ENCODE measurements at regions not wholly inside any gene's neighbourhood (a gene's known extent, or its start where the extent isn't known, plus 50 kb on each side); places are given as distances from the start of the nearest gene placed in this dataset.

DNA sequence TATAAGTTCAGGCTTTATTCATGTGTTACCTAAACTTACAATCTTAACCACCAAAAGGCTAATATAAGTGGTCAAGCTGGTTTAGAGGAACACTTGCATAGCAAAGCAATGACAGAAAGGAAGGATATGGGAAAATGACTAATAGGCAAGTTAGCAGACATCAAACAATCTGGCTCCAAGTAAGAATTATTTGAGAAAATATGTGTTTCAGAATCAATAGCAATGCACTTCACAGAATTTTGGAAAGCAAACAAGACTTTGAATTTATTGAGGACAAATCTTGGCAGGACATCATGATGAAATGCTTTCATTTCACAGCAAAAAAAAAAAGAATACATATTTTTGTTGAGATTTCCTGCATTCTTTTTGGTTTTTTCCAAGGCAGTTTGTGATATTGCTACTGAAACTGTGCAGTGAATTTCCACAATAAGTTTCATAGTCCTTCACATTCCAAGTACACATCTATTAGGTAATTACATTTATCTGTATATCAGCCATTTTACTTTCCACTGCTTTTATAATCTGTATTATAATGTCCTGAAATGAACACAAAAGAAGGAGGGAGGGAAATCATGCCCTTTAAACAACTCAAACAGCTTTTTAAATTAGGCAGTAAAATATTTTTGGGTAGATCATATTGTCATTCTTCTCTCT, 417.9 kb downstream of the NR2F1-AS1 start:
- peak; percentile 86 for DNase-seq (ENCODE audit: low read depth)

DNA sequence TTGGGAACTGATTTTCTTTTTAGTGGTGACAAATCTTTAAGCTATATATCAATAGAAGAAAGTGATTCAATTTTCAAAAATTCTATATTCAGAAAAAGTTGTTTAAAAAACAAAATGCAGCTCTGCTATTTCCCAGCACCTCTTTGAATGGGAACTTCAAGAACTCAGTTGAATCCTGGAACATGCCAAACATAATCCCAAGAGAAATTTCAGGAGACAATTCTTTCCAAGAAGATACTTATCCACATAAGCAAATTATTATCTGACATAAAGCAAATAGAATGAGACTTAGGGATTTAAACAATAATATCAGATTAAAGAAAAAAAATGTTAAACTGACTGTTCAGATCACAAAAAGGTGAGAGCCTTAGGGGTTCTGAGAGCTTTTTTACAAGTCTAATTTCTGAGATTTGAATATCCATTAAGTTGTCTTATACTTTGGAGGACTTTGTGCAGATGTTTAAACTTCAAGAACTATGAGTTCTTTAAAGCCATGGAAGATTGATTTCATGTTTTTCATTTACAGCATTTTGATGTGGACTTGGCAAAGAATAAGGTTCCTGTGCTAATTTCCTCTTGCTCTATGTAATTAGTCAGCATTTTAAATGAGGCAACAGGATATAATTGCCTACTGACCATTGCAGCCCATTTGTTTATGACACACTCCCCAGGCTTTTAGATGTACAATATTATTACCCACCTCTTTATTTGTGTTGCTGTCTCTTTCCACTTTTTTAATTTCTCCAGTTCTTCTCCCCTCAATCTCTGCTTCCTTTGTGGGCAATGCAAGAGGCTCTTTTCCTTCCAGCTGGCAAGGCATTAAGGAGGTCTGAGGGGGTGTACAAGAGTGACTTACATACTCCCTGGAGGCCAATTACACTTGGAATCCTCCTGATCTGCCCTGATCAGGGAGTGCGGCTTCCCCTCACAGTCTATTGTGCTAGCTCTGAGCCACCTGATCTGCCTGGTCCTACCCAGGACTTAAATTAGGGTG, 419.1 kb downstream of the NR2F1-AS1 start:
- no peak for DNase-seq (ENCODE audit: low read depth)

- DNase-seq (ENCODE audit: low read depth): peak; percentile 44
These were observed 422.2 kb downstream of the NR2F1-AS1 start for GRCh38 chr5:93158841-93159240.

DNA sequence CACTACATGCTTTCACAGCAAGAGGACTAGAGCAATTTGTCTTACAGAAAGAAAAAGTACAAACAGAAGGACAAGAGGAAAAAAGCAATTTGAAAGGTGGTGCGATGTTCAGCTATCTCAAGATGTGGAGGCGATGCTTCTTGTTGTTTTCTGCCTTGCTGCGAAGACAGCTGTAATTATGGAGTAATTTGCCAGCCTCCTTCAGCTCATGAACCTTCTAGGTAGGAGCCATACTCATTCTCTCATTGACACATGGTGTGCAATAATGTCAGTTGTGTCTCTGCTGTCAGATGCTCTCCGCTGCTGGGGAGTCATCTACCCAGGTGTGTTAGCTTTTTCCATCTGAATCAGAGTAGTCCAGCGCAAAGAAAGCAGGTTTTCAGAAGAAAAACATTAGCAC, 424.5 kb downstream of the NR2F1-AS1 start:
- DNase-seq (ENCODE audit: low read depth): no peak

DNA sequence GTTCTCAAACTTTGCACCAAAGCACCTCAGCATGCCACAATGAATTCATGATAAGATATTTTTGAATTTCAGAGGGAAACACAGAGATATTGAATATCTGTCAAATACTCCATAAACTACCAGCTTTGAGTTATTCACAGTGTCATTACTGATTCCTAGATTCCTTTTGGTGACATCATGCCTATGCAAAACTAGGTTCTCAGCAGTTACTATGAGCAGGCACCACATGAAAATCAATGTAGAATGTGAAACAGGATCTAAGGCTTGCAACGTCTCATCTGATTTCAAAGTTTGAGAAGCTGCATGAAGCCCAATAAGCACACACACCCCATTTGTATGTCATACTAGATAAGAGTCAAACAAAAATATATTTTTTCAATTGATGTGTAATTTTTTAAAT, 426.5 kb downstream of the NR2F1-AS1 start:
- DNase-seq (ENCODE audit: low read depth): no peak

DNA sequence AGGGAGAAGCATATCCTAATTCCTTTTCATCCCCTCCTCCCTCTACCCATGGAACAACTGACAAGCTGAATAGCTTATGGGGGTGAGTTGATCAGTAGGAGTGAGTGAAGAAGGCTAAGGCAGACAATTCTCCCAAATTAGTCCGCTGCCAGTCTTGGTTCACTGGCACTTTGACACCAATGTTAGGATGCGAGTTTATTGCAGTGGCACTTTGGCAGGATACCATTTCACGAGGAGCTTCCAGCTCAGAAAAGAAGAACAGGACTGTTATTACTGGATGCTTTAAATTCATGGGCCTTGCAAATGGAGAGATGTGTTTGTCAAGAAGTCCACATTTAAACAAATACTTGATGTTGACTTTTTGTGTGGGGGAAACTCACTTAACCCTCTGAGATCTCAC, 427.6 kb downstream of the NR2F1-AS1 start:
- no peak for DNase-seq (ENCODE audit: low read depth)

DNA sequence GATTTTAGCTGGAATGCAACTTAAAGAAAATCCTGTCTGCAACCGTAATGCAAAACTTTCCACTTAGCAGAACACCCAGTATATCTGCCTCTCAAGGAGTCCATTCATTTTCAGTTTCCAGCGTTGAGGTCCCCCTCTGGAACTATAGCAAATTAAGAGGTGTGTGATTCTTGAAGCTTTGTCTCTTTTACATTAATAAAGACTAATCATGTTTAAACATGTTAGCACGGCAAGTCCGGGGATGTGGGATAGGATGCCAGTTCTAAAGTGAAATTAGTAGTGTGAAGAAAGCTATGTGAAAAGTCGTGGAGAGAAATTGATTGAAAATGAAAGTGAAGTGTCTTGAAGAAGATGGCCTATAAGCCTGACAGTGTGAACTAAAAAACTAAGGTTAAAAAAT, 429.1 kb downstream of the NR2F1-AS1 start:
- no peak for DNase-seq (ENCODE audit: low read depth)

DNA sequence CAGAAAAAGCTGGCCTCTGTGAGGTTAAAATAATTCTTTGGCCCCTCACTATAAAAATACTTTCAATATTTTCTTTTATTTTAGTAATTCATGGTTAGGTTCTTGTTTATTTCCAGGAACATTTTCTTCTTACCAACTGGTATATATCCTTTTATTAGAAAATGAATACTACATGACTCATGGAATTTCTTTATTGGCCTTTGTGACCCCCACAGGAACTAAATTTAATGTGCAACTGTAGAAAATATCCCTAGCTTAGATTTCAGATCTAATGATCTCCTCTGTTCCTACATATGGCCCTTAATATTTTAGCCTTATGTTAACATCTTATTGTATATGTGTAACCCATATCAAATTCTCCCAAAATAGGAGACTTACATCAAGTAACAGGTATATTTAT, 429.9 kb downstream of the NR2F1-AS1 start:
- no peak for DNase-seq (ENCODE audit: low read depth)

- no peak for DNase-seq (ENCODE audit: low read depth)
These were observed 430.6 kb downstream of the NR2F1-AS1 start for GRCh38 chr5:93150311-93151012.

- no peak for DNase-seq (ENCODE audit: low read depth)
These were observed 435.3 kb downstream of the NR2F1-AS1 start for GRCh38 chr5:93145767-93146166.

DNA sequence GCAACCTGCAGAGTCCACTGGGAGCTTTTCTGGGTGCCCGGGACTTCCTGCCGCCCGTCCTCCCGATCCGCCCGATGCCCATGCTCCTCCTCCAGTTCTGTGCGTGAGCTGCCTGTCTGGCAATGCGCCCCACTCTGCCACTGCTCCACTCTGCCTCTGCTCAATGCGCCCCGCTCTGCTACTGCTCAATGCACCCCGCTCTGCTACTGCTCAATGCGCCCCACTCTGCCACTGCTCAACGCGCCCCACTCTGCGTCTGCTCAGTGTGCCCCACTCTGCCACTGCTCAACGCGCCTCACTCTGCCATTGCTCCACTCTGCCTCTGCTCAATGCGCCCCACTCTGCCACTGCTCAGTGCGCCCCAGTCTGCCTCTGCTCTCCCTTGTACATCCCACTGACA, 436.0 kb downstream of the NR2F1-AS1 start:
- no peak for DNase-seq (ENCODE audit: low read depth)

DNA sequence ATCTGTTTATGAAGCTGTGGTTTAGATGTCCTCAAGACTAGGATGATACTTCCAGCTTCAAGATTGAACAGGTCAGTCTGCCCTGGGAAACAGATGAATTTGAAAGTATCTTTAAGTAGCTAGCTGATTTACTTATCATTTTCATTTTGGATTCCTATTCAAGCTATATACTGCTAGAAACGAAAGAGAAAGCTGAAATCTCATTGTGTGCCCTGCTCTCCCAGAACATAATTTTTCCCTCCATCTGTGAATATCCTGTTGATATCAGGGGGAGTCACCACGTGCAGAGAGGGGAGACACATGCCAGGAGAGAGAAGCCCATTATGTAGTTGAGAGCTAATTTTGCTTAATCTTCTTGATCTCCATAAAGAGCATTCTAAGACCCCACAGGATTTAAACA, 439.1 kb downstream of the NR2F1-AS1 start:
- no peak for DNase-seq (ENCODE audit: low read depth)

DNA sequence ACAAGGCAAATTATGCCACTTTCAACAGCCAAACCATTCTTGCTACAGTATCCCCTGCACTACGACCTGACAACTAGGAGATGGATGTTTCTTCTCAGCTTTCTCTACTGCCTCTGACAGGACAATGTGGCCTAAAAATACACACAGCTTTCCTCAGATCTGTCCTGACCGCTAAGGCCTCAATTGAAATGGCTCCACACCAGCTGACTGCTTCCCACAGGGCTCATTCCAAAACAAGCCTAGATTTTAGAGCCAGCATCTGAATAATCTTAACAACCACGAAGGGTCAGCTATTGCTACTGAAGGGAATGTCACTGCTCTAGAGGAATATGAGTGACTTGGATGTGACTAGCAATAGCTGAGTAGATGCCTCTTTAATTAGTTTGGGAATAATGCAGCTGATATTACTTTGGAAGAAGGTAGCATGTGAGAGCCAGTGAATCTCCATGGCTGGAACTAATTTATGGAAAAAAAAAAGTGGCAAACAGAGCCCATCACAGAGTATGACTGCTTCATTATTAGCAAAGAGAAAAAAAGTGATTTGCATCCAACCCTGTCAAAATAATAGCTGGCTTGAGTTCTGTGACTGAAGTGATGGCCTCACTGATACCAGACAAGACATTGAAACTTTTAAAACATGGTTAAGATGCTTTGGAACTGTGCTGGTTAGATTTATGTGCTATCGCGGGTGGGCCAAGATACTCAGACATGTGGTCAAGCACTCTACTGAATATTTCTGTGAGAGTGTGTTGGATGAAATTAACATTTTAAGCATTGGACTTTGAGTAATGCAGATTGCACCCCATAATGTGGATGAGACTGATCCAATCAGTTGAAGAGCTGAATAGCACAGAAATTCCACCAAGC, 450.2 kb downstream of the NR2F1-AS1 start:
- DNase-seq (ENCODE audit: low read depth): no peak

DNA sequence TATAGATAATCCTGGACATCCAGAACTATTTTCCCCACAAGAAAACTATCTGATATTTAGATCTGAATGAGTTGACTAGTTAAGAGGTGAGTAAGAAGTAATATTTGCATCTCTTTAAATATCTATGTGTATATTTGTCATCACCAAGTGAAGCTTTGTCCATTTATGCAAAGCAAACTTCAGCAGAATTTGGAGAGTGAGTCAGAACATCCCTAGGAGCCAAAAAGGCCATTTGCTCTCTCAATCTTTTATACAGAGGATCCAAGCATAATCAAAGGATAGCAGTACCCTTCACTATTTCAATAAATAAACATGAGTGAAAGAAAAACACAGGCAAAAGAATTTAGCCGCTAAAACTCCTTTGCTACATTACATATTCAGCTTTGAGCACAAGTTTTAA, 454.4 kb downstream of the NR2F1-AS1 start:
- no peak for DNase-seq (ENCODE audit: low read depth)

DNA sequence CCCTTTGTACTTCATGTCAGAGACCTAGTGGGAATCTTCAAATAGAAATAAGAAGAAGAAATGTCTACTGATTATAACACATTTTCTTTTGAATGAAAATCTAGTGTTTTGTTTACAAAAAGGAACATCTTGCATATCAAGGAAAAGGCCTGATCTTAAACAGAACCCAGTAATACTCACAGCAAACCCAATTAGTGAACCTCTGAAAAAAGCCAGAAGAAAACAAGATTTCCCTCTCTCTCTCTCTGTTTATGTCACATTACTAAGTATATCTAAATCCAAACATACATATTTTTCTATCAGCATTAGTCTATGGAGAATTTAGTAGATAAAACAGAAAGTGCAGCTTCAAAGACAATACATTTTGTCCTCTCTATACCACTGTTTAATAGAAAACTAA, 457.9 kb downstream of the NR2F1-AS1 start:
- DNase-seq (ENCODE audit: low read depth): no peak

DNA sequence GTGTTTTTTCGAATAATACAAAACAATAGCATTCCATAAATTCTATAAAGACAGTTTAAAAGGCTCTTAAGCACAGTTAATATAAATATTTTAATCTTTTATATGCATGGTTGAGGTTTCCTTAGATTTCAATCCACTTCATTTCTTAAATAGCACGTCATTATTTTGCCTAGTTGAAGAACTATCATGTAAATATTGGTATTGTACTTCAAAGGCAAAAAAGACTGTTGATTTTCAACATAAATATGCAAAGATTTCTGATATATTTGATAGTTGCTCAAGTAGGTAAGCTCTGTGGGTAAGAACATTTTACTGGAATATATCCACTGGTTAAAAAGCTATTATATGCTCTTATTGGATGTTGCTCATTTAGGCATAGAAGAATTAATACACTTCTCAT, 458.6 kb downstream of the NR2F1-AS1 start:
- no peak for DNase-seq (ENCODE audit: low read depth)

- no peak for DNase-seq (ENCODE audit: low read depth)
These were observed 460.2 kb downstream of the NR2F1-AS1 start for GRCh38 chr5:93120771-93121170.

- no peak for DNase-seq (ENCODE audit: low read depth)
These were observed 461.0 kb downstream of the NR2F1-AS1 start for GRCh38 chr5:93120051-93120450.

DNA sequence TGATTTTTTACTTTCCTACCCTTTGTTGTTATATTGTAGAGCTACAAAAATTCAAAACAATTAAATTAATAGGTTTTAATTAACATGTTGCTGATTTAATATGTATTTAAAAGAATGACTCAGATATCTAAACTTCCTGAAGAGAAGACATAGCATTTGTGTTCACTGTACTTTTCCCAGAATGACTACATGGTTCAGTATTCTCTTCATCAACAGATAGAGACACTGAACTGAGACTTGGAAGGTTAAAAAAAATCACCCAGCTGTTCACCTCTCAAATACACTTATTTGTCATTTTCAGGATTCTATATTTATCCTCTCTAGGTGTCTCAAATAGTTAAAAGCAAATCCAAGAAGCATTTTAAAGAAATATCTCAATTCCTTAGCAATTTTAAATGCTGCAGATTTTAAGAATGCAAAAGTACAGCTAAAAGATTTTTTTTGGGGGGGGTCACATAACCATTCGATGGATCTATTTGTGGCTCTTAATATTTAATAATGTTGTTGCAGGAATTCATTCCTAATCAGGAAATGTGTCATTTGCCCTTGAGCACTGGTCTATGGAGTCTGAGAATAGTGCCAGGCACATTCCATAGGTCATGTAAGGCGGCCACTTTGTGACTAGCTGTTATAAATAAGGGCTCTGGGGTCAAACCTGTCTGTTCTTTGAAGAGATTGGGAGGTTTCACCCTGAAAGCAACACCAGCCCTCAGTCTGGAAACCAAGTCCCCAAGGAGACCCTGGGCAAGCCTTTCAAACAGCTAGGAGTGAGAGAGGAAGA, 463.1 kb downstream of the NR2F1-AS1 start:
- no peak for DNase-seq (ENCODE audit: low read depth)

- no peak for DNase-seq (ENCODE audit: low read depth)
These were observed 473.1 kb downstream of the NR2F1-AS1 start for GRCh38 chr5:93107805-93108520.
